Mesendoderm (in vitro differentiated cells): ENCODE measurements at regions not wholly inside any gene's neighbourhood (a gene's known extent, or its start where the extent isn't known, plus 50 kb on each side); places are given as distances from the start of the nearest gene placed in this dataset.
A peak's percentile ranks its signal among the peaks of the same experiment; 100 is the strongest.

Experiments
- DNase-seq: peaks from one replicate; pipeline ENCODE4 v3.0.0; 2013
- H2AK5ac ChIP-seq: 2 replicates; pipeline ENCODE4 v1.6.1; 2013; ENCODE audit warnings: low read length, inconsistent platforms
- H2BK120ac ChIP-seq: 2 replicates; pipeline ENCODE4 v1.6.1; 2013; ENCODE audit warnings: low read depth, mild to moderate bottlenecking, low read length, moderate library complexity, mixed read lengths
- H2BK15ac ChIP-seq: replicated peaks from 2 replicates; pipeline ENCODE4 v1.6.1; 2013; ENCODE audit warnings: low read depth, mild to moderate bottlenecking, moderate library complexity
- H2BK5ac ChIP-seq: 2 replicates; pipeline ENCODE4 v1.6.1; 2013; ENCODE audit warnings: low read length, inconsistent platforms
- H3K18ac ChIP-seq: 2 replicates; pipeline ENCODE4 v1.6.1; 2013; ENCODE audit warnings: mild to moderate bottlenecking, low read length, mixed read lengths
- H3K23ac ChIP-seq: one replicate; pipeline ENCODE4 v1.6.1; 2013; ENCODE audit warnings: low read length
- H3K27ac ChIP-seq: 2 replicates; pipeline ENCODE4 v1.5.1; 2013; ENCODE audit warnings: low read depth, mild to moderate bottlenecking, inconsistent platforms, low read length, moderate library complexity
- H3K27me3 ChIP-seq: 2 replicates; pipeline ENCODE4 v1.6.1; 2013; ENCODE audit warnings: low read length, control low read depth, mild to moderate bottlenecking, inconsistent platforms; ENCODE audit not compliant: insufficient read depth, poor library complexity
- H3K36me3 ChIP-seq: 2 replicates; pipeline ENCODE4 v1.6.1; 2013; ENCODE audit warnings: low read length, inconsistent platforms; ENCODE audit not compliant: control insufficient read depth, insufficient read depth
- H3K4ac ChIP-seq: one replicate; pipeline ENCODE4 v1.6.1; 2013; ENCODE audit warnings: low read depth, mild to moderate bottlenecking, low read length, moderate library complexity
- H3K4me1 ChIP-seq: 2 replicates; pipeline ENCODE4 v1.6.1; 2013; ENCODE audit warnings: low read depth, low read length, inconsistent platforms; ENCODE audit not compliant: control insufficient read depth
- H3K4me2 ChIP-seq: 2 replicates; pipeline ENCODE4 v1.6.1; 2013; ENCODE audit warnings: low read length
- H3K4me3 ChIP-seq: 2 replicates; pipeline ENCODE4 v1.5.1; 2013; ENCODE audit warnings: mild to moderate bottlenecking, low read length
- H3K56ac ChIP-seq: one replicate; pipeline ENCODE4 v1.6.1; 2013; ENCODE audit warnings: low read length
- H3K79me1 ChIP-seq: 2 replicates; pipeline ENCODE4 v1.6.1; 2013; ENCODE audit warnings: low read length, inconsistent platforms
- H3K79me2 ChIP-seq: 2 replicates; pipeline ENCODE4 v1.6.1; 2013; ENCODE audit warnings: mild to moderate bottlenecking, low read length; ENCODE audit not compliant: control insufficient read depth, insufficient read depth
- H3K9ac ChIP-seq: 2 replicates; pipeline ENCODE4 v1.6.1; 2013; ENCODE audit warnings: low read length, inconsistent platforms
- H4K5ac ChIP-seq: one replicate; pipeline ENCODE4 v1.6.1; 2013; ENCODE audit warnings: low read length
- H4K8ac ChIP-seq: one replicate; pipeline ENCODE4 v1.6.1; 2013; ENCODE audit warnings: low read depth, mild to moderate bottlenecking, control low read depth, low read length, moderate library complexity
- WGBS: extraction: QIAGEN DNeasy Blood & Tissue Kit; methylation state at CpG from one replicate; pipeline ENCODE4 v1.1.7; 2013; ENCODE audit warnings: low lambda C conversion rate, missing lambda C conversion rate; ENCODE audit not compliant: insufficient coverage; ENCODE audit errors: extremely low coverage; 5-methylcytosine and 5-hydroxymethylcytosine counted together

DNA sequence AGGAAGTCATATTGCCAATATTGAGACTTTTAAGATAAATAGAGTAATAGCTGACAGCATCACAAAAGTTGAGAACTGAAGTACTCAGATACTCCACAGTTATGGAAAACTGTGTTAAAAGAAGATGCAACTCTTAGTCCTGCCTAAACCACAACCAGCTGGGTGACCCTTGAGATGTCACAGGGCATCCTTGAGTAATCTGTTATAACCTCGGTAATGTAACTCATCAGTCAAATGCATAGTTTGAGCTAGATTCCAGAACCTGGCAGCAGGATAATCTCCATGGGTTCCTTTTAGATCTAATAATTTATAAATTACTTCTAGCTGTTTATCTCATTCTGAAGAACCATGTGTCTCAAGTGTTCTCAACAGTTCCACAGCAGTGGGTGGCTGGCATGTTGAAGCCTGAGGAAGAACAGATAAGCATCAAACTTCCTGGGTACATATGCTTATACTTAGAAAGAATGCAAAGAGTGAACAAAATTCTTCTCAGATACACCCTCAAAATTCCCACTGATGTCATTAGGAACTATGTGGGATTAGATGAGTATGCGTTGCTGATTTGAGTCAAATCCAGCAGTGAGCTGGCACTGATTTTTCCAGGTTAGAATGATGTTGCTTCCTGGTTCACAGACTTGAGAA is 304.1 kb upstream of the ERBB4 start:
- Histone ChIP-seq H3K4ac (no peak overlapping the region), H3K4me3 (no peak overlapping the region)
- no peak for DNase-seq

DNA sequence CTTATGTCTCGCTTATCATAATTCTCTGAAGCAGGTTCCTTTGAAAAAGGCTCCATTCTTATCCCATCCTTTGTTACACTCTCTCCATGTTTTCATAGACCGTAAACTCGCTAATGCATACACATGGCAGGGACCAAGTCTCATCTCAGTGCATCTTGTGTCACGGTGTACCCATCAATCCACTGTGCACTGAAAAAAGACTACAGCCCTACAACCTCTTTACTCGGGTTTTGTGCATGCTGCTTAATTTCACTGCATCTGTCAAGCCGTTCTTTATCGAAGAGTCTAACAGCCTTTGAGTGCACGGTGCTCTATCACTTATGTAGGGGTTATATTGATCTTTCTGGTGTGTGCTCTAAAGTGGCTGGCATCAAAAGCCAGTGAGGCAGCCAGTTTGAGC is 302.9 kb upstream of the ERBB4 start:
- H3K27ac ChIP-seq, result no peak overlapping the region

More for the DNA sequence above, 304.1 kb upstream of the ERBB4 start:
- Histone ChIP-seq H4K5ac (no peak overlapping the region), H4K8ac (no peak overlapping the region), H3K79me2 (no peaks in the 10 kb centered on the region), H2AK5ac (no peak overlapping the region), H3K27ac (no peak overlapping the region), H2BK5ac (no peak overlapping the region), H3K36me3 (no peaks in the 10 kb centered on the region), H3K23ac (no peak overlapping the region), H3K56ac (no peak overlapping the region), H2BK120ac (no peak overlapping the region), H3K27me3 (no peaks in the 10 kb centered on the region), H3K4me2 (no peak overlapping the region), H2BK15ac (no peak overlapping the region), H3K79me1 (no peaks in the 10 kb centered on the region), H3K9ac (no peak overlapping the region), H3K18ac (no peak overlapping the region), H3K4me1 (no peaks in the 10 kb centered on the region)
- WGBS, result no CpG with 5 or more reads among the region's 2 CpGs

DNA sequence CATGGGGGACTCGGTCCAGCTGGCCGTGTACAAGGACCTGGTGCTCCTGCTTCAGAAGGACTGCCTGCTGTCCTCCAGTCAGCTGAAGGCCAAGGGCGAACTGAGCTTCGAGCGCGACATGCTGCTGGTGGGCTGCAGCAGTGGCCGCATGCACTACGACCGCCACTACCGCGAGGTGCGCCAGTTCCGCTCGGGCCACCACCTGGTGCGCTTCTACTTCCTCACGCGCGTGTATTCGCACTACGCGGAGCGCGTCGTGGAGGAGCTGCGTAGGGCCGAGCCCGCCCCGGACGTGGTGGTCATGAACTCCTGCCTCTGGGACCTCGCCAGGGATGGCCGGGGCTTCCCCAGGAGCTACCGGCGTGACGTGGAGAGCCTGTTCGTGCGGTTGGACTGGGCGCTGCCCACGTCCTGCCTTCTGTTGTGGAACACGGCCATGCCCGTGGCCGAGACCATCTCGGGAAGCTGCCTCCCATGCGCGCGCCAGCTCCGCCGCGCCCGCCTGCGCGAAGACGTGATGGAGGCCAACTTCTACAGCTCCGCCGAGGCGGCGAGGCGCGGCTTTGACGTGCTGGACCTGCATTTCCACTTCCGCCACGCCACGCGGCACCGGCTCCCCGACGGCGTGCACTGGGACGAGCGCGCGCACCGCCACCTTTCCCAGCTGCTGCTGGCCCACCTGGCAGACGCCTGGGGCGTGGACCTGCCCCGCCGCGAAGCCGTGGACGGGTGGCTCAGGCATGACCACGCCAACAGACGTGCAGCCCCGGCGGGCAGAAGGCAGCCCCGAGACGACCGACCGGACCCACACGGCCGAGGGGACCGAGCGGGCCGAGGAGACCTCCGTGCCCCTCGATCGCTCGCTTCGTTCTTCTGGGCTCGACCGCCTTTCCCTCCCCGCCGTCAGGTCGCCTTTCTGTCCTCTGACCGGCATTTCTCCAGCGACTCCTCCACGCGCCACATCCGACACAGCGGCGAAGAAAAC is 293.9 kb upstream of the ERBB4 start:
- H2BK120ac ChIP-seq, result no peak overlapping the region
- no peak overlapping the region for H3K23ac ChIP-seq
- H3K4me3 ChIP-seq, result no peak overlapping the region
- no peak overlapping the region for H3K27ac ChIP-seq
- H4K5ac ChIP-seq, result no peak overlapping the region
- H3K27me3 ChIP-seq, result no peaks in the 10 kb centered on the region
- H4K8ac ChIP-seq, result no peak overlapping the region
- H3K79me2 ChIP-seq, result no peaks in the 10 kb centered on the region
- H3K9ac ChIP-seq, result no peak overlapping the region
- WGBS, result no CpG with 5 or more reads among the region's 109 CpGs
- no peak for DNase-seq
- no peaks in the 10 kb centered on the region for H3K36me3 ChIP-seq
- H3K4ac ChIP-seq, result no peak overlapping the region
- no peak overlapping the region for H3K4me2 ChIP-seq
- no peaks in the 10 kb centered on the region for H3K79me1 ChIP-seq
- H3K56ac ChIP-seq, result no peak overlapping the region
- H3K4me1 ChIP-seq, result no peaks in the 10 kb centered on the region
- no peak overlapping the region for H3K18ac ChIP-seq
- no peak overlapping the region for H2BK15ac ChIP-seq
- no peak overlapping the region for H2BK5ac ChIP-seq
- no peak overlapping the region for H2AK5ac ChIP-seq

More for the DNA sequence above, 302.9 kb upstream of the ERBB4 start:
- Histone ChIP-seq H3K27me3 (no peaks in the 10 kb centered on the region), H3K79me1 (no peaks in the 10 kb centered on the region), H2BK5ac (no peak overlapping the region), H3K4me3 (no peak overlapping the region), H3K79me2 (no peaks in the 10 kb centered on the region), H2BK120ac (no peak overlapping the region), H3K4me1 (no peaks in the 10 kb centered on the region), H3K23ac (no peak overlapping the region), H3K18ac (no peak overlapping the region), H2BK15ac (no peak overlapping the region), H4K5ac (no peak overlapping the region), H3K56ac (no peak overlapping the region), H3K36me3 (no peaks in the 10 kb centered on the region), H3K9ac (no peak overlapping the region), H2AK5ac (no peak overlapping the region), H4K8ac (no peak overlapping the region), H3K4me2 (no peak overlapping the region), H3K4ac (no peak overlapping the region)
- WGBS, result no CpG with 5 or more reads among the region's 8 CpGs
- no peak for DNase-seq

DNA sequence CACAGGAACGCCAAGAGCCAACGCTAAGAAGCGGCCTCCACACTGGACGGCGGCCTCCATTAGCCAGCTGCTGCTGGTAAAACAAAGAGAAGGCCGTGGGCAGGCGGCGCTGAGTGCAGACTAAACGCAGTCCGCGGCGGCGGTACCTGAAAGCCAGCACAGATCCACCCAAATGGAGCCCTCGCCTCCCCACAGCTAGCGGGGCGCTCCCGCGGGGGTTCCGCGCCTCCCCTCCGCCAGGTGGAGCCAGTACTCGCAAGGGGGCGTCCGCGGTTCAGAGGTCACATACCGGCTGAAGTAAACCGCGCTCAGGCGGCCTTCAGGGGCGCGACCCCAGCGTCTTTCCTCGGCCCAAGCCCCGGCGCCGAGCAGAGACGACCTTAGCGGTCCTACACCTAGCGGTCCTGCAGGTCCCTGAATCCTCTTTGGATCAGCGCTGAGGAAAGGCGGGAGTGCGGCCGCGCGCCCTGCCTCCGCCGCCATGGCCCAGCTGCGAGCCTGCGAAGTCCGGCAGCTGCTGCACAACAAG is 293.1 kb upstream of the ERBB4 start:
- Histone ChIP-seq H2AK5ac (no peak overlapping the region), H3K4me3 (no peak overlapping the region), H4K8ac (no peak overlapping the region), H2BK5ac (no peak overlapping the region), H3K23ac (no peak overlapping the region), H3K79me2 (no peaks in the 10 kb centered on the region), H3K79me1 (no peaks in the 10 kb centered on the region), H3K4me1 (no peaks in the 10 kb centered on the region), H3K27me3 (no peaks in the 10 kb centered on the region), H3K56ac (no peak overlapping the region), H2BK15ac (no peak overlapping the region), H3K4me2 (no peak overlapping the region), H3K27ac (no peak overlapping the region), H3K36me3 (no peaks in the 10 kb centered on the region), H3K18ac (no peak overlapping the region), H3K9ac (no peak overlapping the region), H2BK120ac (no peak overlapping the region), H4K5ac (no peak overlapping the region), H3K4ac (no peak overlapping the region)
- WGBS, result no CpG with 5 or more reads among the region's 50 CpGs
- DNase-seq, result no peak

DNA sequence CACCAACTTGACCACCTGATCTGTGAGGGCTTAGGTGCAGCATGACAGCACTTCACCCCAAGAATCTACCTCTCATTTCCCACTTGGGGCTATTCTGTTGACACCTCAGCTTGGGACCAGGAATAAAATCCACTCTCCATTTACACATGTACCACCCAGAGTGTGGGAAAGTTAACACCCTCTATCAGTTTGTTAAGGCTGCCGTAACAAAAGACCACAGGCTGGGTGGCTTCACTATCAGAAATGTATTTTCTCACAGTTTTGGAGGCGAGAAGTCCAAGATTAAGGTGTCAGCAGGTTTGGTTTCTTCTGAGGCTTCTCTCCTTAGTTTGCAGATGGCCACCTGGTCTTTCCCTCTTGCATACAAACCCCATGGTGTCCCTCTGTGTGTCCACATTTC is 277.7 kb upstream of the ERBB4 start:
- H4K8ac ChIP-seq, result no peak overlapping the region
- no peak overlapping the region for H3K4me3 ChIP-seq
- H2AK5ac ChIP-seq, result no peak overlapping the region
- H3K56ac ChIP-seq, result no peak overlapping the region
- no peaks in the 10 kb centered on the region for H3K27me3 ChIP-seq
- no peak overlapping the region for H3K27ac ChIP-seq
- H2BK15ac ChIP-seq, result no peak overlapping the region
- no peak overlapping the region for H3K23ac ChIP-seq
- H3K36me3 ChIP-seq, result no peaks in the 10 kb centered on the region
- H3K18ac ChIP-seq, result no peak overlapping the region
- peak; percentile 73 for DNase-seq
- H4K5ac ChIP-seq, result no peak overlapping the region
- H3K79me2 ChIP-seq, result no peaks in the 10 kb centered on the region
- no peak overlapping the region for H2BK5ac ChIP-seq
- no peak overlapping the region for H3K9ac ChIP-seq
- H3K4ac ChIP-seq, result no peak overlapping the region
- no peaks in the 10 kb centered on the region for H3K4me1 ChIP-seq
- no peak overlapping the region for H2BK120ac ChIP-seq
- no CpG with 5 or more reads among the region's 2 CpGs for WGBS
- H3K4me2 ChIP-seq, result no peak overlapping the region
- H3K79me1 ChIP-seq, result no peaks in the 10 kb centered on the region
